ENCODE measurements at regions not wholly inside any gene's neighbourhood (a gene's known extent, or its start where the extent isn't known, plus 50 kb on each side); places are given as distances from the start of the nearest gene placed in this dataset.
"Not testable (repeated sequence)": the region's sequence is repeated elsewhere in the genome, so short reads cannot be mapped to it uniquely, and the experiment has no call there.

DNA sequence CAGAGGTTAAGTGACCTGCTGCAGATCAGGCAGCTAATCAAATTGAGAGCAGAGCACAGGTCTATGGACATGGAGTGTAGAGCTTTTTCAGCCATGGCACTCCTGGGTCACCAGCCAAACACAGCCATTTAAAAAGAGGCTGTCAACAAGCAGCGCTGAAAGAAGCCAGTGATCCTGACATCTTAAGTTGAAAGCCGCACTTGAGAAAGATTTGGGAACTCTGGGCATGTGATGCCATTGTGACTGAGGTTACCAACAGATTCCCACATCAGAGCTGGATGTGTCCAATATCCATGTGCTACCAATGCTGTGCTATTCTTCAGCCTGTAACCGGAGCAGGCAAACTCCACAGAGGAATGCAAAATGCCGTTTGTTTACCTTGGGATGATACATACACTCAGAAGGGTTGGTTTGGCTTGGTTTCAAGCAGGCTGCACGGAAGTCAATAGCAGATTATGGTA lies 56.2 kb upstream of the ABLIM1 start:
- CTCF ChIA-PET, result interaction anchor here (1.1 to 1.8 kb wide), 8 partner anchors 10 to 244 kb away, joined by 3 to 8 read pairs (median 4); partner anchors contain the start of gene FHIP2A
- DNase-seq (ENCODE audit: low read depth, low spot score), result peak; percentile 94
- TF ChIP-seq, protein P1, sequence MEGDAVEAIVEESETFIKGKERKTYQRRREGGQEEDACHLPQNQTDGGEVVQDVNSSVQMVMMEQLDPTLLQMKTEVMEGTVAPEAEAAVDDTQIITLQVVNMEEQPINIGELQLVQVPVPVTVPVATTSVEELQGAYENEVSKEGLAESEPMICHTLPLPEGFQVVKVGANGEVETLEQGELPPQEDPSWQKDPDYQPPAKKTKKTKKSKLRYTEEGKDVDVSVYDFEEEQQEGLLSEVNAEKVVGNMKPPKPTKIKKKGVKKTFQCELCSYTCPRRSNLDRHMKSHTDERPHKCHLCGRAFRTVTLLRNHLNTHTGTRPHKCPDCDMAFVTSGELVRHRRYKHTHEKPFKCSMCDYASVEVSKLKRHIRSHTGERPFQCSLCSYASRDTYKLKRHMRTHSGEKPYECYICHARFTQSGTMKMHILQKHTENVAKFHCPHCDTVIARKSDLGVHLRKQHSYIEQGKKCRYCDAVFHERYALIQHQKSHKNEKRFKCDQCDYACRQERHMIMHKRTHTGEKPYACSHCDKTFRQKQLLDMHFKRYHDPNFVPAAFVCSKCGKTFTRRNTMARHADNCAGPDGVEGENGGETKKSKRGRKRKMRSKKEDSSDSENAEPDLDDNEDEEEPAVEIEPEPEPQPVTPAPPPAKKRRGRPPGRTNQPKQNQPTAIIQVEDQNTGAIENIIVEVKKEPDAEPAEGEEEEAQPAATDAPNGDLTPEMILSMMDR (IDR thresholded peaks at IDR 0.05; ENCODE audit: insufficient read depth, low read length, missing control alignments), result no peak
- H3K4me3 ChIP-seq (ENCODE audit: low read depth, low read length), result no peak overlapping the region
- POLR2A ChIA-PET, result interaction anchor here (0.6 kb wide), 1 partner anchor 53 kb away, joined by 4 read pairs; no protein-coding TSS in a partner anchor

DNA sequence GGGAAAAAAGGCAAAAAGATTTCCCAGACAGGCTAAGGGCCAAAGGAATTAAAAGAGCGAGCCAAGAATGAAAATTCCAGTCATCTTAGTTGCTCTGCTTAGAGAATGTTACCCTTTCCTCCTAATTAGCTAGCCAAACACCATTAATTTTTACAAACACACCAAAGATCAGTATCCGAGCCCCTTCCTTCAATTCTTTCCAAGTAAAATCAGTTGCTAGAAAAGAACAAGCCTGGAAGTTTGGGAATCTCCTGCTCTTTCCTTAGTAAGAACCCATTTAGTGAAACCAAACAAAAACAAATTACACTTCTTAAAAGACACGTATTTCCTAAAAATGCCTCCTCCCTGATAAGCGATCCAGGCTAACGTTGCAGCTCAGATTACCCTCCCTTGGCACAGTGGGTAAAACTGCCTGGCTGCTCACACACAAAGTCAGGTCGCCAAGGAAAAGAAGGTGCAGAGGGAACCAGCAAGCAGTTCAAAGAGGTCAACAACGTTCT lies 57.1 kb upstream of the ABLIM1 start:
- DNase-seq (ENCODE audit: low read depth, low spot score), result no peak
- H3K4me3 ChIP-seq (ENCODE audit: low read depth, low read length), result peak overlapping the region; percentile 12; the same call in 1 of the 2 replicates
- CTCF ChIA-PET, result interaction anchor here (1.1 kb wide), 1 partner anchor 11 kb away, joined by 3 read pairs; no protein-coding TSS in a partner anchor
- TF ChIP-seq, protein P1 (IDR thresholded peaks at IDR 0.05; ENCODE audit: insufficient read depth, low read length, missing control alignments), result no peak
- POLR2A ChIA-PET, result no interaction called here

GRCh38 chr10:114716811-114717404 lies 58.8 kb upstream of the ABLIM1 start:
- TF ChIP-seq, protein P1 (IDR thresholded peaks at IDR 0.05; ENCODE audit: insufficient read depth, low read length, missing control alignments), result no peak
- POLR2A ChIA-PET, result no interaction called here

GRCh38 chr10:114717881-114718280 lies 59.8 kb upstream of the ABLIM1 start:
- H3K4me3 ChIP-seq (ENCODE audit: low read depth, low read length); DNase-seq (ENCODE audit: low read depth, low spot score); POLR2A ChIA-PET; CTCF ChIA-PET: not testable (repeated sequence)

More at GRCh38 chr10:114716811-114717404, 58.8 kb upstream of the ABLIM1 start:
- H3K4me3 ChIP-seq (ENCODE audit: low read depth, low read length), result no peak overlapping the region
- CTCF ChIA-PET, result interaction anchor here (0.5 to 0.6 kb wide), 2 partner anchors 31 to 79 kb away, joined by 3 read pairs; no protein-coding TSS in a partner anchor
- no peak for DNase-seq (ENCODE audit: low read depth, low spot score)

DNA sequence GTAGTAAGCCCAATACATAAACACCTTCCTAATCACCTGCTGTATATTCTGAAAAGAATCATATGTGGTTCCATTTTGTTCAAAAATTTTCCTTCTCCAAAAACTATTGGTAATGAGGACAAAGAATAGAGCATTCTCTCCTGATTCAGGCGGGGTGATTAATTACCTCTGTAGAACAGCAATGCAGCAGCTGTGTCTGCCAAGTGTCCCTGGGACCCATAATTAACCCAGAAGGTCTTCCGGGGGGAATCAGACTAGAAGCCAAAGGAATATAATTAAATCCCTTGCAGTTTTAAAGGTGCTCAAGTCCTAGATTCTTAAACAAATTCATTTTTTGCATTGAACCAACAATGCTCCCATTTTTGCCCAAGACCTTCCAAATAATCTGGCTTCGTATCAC lies 60.3 kb upstream of the ABLIM1 start:
- no peak overlapping the region for H3K4me3 ChIP-seq (ENCODE audit: low read depth, low read length)
- POLR2A ChIA-PET, result no interaction called here
- DNase-seq (ENCODE audit: low read depth, low spot score), result no peak
- CTCF ChIA-PET, result no interaction called here
- TF ChIP-seq, protein P1 (IDR thresholded peaks at IDR 0.05; ENCODE audit: insufficient read depth, low read length, missing control alignments), result no peak

GRCh38 chr10:114719311-114719710 lies 61.2 kb upstream of the ABLIM1 start:
- ChIA-PET POLR2A (no interaction called here), CTCF (no interaction called here)
- TF ChIP-seq, protein P1 (IDR thresholded peaks at IDR 0.05; ENCODE audit: insufficient read depth, low read length, missing control alignments), result no peak
- H3K4me3 ChIP-seq (ENCODE audit: low read depth, low read length), result no peak overlapping the region
- no peak for DNase-seq (ENCODE audit: low read depth, low spot score)

DNA sequence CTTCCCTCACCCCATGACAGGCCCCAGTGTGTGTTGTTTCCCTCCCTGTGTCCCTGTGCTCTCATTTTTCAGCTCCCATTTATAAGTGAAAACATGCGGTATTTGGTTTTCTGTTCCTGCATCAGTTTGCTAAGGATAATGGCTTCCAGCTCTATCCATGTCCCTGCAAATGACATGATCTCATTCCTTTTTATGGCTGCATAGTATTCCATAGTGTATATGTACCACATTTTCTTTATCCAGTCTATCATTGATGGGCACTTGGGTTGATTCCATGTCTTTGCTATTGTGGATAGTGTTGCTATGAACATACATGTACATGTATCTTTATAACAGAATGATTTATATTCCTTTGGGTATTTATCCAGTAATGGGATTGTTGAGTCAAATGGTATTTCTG lies 61.9 kb upstream of the ABLIM1 start:
- CTCF ChIA-PET; POLR2A ChIA-PET; DNase-seq (ENCODE audit: low read depth, low spot score); H3K4me3 ChIP-seq (ENCODE audit: low read depth, low read length): not testable (repeated sequence)
